ENCODE measurements at regions not wholly inside any gene's neighbourhood (a gene's known extent, or its start where the extent isn't known, plus 50 kb on each side); places are given as distances from the start of the nearest gene placed in this dataset.

GRCh38 chr3:64936556-64936955 is 248.8 kb upstream of the ADAMTS9 start:
- no peak for DNase-seq (ENCODE audit: low read depth)
- TF ChIP-seq CTCF (conservative IDR thresholded peaks at IDR 0.05; ENCODE audit: low read depth, low read length) = no peak
- no peak overlapping the region for H3K4me3 ChIP-seq (ENCODE audit: low read length)

- DNase-seq (ENCODE audit: low read depth) = no peak
- H3K4me3 ChIP-seq (ENCODE audit: low read length) = no peak overlapping the region
- no peak for TF ChIP-seq CTCF (conservative IDR thresholded peaks at IDR 0.05; ENCODE audit: low read depth, low read length)
Measured at GRCh38 chr3:64935971-64936370, 248.2 kb upstream of the ADAMTS9 start.

- H3K4me3 ChIP-seq (ENCODE audit: low read length) = no peak overlapping the region
- no peak for TF ChIP-seq CTCF (conservative IDR thresholded peaks at IDR 0.05; ENCODE audit: low read depth, low read length)
- DNase-seq (ENCODE audit: low read depth) = no peak
Measured at GRCh38 chr3:64932666-64933342, 245.0 kb upstream of the ADAMTS9 start.

DNA sequence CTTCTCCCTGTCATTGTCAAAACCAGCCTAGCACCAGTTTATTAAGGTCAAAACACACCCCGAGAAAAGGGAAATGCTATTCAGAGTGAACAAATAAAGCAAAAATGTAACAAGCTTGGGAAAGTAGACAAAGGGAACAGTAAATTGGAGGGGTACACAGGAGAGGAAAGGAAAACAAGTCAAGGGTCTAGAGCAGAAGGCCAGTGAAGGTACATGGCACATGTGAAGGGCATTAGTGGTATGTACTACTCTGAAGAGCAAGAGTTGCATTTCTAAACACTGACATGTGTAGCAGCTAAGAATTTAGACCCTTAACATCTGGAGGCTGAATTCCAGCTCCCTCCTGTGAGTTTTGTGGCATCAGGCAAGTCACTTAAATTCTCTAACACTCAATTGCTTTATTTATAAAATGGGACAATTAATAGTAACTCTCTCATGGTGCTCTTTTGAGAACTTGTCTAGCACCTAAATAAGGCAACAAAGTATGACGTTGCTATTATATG is 244.3 kb upstream of the ADAMTS9 start:
- no peak for DNase-seq (ENCODE audit: low read depth)
- TF ChIP-seq CTCF (conservative IDR thresholded peaks at IDR 0.05; ENCODE audit: low read depth, low read length) = no peak
- H3K4me3 ChIP-seq (ENCODE audit: low read length) = no peak overlapping the region

- no peak for TF ChIP-seq CTCF (conservative IDR thresholded peaks at IDR 0.05; ENCODE audit: low read depth, low read length)
- H3K4me3 ChIP-seq (ENCODE audit: low read length) = no peak overlapping the region
- no peak for DNase-seq (ENCODE audit: low read depth)
Measured at GRCh38 chr3:64930891-64931290, 243.1 kb upstream of the ADAMTS9 start.

GRCh38 chr3:64928683-64929082 is 240.9 kb upstream of the ADAMTS9 start:
- no peak overlapping the region for H3K4me3 ChIP-seq (ENCODE audit: low read length)
- no peak for TF ChIP-seq CTCF (conservative IDR thresholded peaks at IDR 0.05; ENCODE audit: low read depth, low read length)
- no peak for DNase-seq (ENCODE audit: low read depth)

GRCh38 chr3:64927689-64928088 is 239.9 kb upstream of the ADAMTS9 start:
- TF ChIP-seq CTCF (conservative IDR thresholded peaks at IDR 0.05; ENCODE audit: low read depth, low read length) = no peak
- no peak for DNase-seq (ENCODE audit: low read depth)
- H3K4me3 ChIP-seq (ENCODE audit: low read length) = no peak overlapping the region
